ENCODE measurements at regions not wholly inside any gene's neighbourhood (a gene's known extent, or its start where the extent isn't known, plus 50 kb on each side); places are given as distances from the start of the nearest gene placed in this dataset.
"Not testable (repeated sequence)": the region's sequence is repeated elsewhere in the genome, so short reads cannot be mapped to it uniquely, and the experiment has no call there.

- H3K36me3 ChIP-seq: no peaks in the 10 kb centered on the region
- no peak overlapping the region for H3K27ac ChIP-seq
- DNase-seq (ENCODE audit: low spot score in 2 of 2): no peak
- H3K4me1 ChIP-seq: no peaks in the 10 kb centered on the region
- no peak overlapping the region for H3K4me3 ChIP-seq
- no peaks in the 10 kb centered on the region for H3K27me3 ChIP-seq
- WGBS, 2 donors: 84 to 89% methylated on average over 4 of the region's 4 CpGs
- no peak for TF ChIP-seq EP300 (IDR thresholded peaks at IDR 0.05)
- TF ChIP-seq POLR2A (IDR thresholded peaks at IDR 0.05): no peak
- TF ChIP-seq CTCF (IDR thresholded peaks at IDR 0.05): no peak
- H3K9me3 ChIP-seq: peaks cover 0 to 6% (median 0%) of the 10 kb centered on the region in 4 donors
These were observed 99.2 kb downstream of the TPRA1 start for GRCh38 chr3:127491323-127491722.

GRCh38 chr3:127491024-127491305 is 99.6 kb downstream of the TPRA1 start:
- WGBS, 2 donors: 58 to 59% methylated on average over 2 of the region's 2 CpGs
- H3K27me3 ChIP-seq; H3K4me1 ChIP-seq; H3K4me3 ChIP-seq; H3K27ac ChIP-seq; DNase-seq (ENCODE audit: low spot score in 2 of 2); H3K9me3 ChIP-seq; H3K36me3 ChIP-seq: not testable (repeated sequence)

GRCh38 chr3:127490271-127491023 is 100.1 kb downstream of the TPRA1 start:
- no peak overlapping the region for H3K27ac ChIP-seq
- H3K36me3 ChIP-seq: no peaks in the 10 kb centered on the region
- H3K4me3 ChIP-seq: no peak overlapping the region
- TF ChIP-seq POLR2A (IDR thresholded peaks at IDR 0.05): no peak
- no peak for TF ChIP-seq CTCF (IDR thresholded peaks at IDR 0.05)
- TF ChIP-seq EP300 (IDR thresholded peaks at IDR 0.05): no peak
- no peaks in the 10 kb centered on the region for H3K27me3 ChIP-seq
- WGBS, 2 donors: 52 to 56% methylated on average over 7 of the region's 7 CpGs
- no peaks in the 10 kb centered on the region for H3K9me3 ChIP-seq
- no peak for DNase-seq (ENCODE audit: low spot score in 2 of 2)
- H3K4me1 ChIP-seq: no peaks in the 10 kb centered on the region

GRCh38 chr3:127489357-127489756 is 101.2 kb downstream of the TPRA1 start:
- WGBS, 2 donors: 85 to 89% methylated on average over 5 of the region's 5 CpGs
- Histone ChIP-seq H3K9me3 (no peaks in the 10 kb centered on the region), H3K27ac (no peak overlapping the region), H3K4me1 (no peaks in the 10 kb centered on the region), H3K36me3 (no peaks in the 10 kb centered on the region), H3K27me3 (no peaks in the 10 kb centered on the region), H3K4me3 (no peak overlapping the region)
- DNase-seq (ENCODE audit: low spot score in 2 of 2): no peak
- no peak for TF ChIP-seq POLR2A (IDR thresholded peaks at IDR 0.05)
- no peak for TF ChIP-seq CTCF (IDR thresholded peaks at IDR 0.05)
- TF ChIP-seq EP300 (IDR thresholded peaks at IDR 0.05): no peak

GRCh38 chr3:127488740-127489139 is 101.8 kb downstream of the TPRA1 start:
- Histone ChIP-seq H3K27ac (no peak overlapping the region), H3K9me3 (no peaks in the 10 kb centered on the region), H3K4me3 (no peak overlapping the region), H3K4me1 (no peaks in the 10 kb centered on the region), H3K36me3 (no peaks in the 10 kb centered on the region), H3K27me3 (no peaks in the 10 kb centered on the region)
- TF ChIP-seq CTCF (IDR thresholded peaks at IDR 0.05): no peak
- DNase-seq (ENCODE audit: low spot score in 2 of 2): no peak
- 87 to 92% methylated on average over 3 of the region's 3 CpGs for WGBS, 2 donors

GRCh38 chr3:127488141-127488672 is 102.3 kb downstream of the TPRA1 start:
- Histone ChIP-seq H3K9me3 (no peaks in the 10 kb centered on the region), H3K27me3 (no peaks in the 10 kb centered on the region), H3K36me3 (no peaks in the 10 kb centered on the region), H3K4me3 (no peak overlapping the region), H3K27ac (no peak overlapping the region), H3K4me1 (no peaks in the 10 kb centered on the region)
- no peak for DNase-seq (ENCODE audit: low spot score in 2 of 2)
- no peak for TF ChIP-seq EP300 (IDR thresholded peaks at IDR 0.05)
- no peak for TF ChIP-seq CTCF (IDR thresholded peaks at IDR 0.05)
- TF ChIP-seq POLR2A (IDR thresholded peaks at IDR 0.05): no peak
- 69 to 74% methylated on average over 8 of the region's 8 CpGs for WGBS, 2 donors
